HG02798 (cell line): ENCODE measurements at regions not wholly inside any gene's neighbourhood (a gene's known extent, or its start where the extent isn't known, plus 50 kb on each side); places are given as distances from the start of the nearest gene placed in this dataset.

Source experiments
- ATAC-seq: cut with Tn5 transposase; IDR thresholded peaks from one replicate; pipeline ENCODE4 v1.9.1; 2021; ENCODE audit warnings: mild to moderate bottlenecking; ENCODE audit not compliant: unreplicated experiment, poor library complexity

DNA sequence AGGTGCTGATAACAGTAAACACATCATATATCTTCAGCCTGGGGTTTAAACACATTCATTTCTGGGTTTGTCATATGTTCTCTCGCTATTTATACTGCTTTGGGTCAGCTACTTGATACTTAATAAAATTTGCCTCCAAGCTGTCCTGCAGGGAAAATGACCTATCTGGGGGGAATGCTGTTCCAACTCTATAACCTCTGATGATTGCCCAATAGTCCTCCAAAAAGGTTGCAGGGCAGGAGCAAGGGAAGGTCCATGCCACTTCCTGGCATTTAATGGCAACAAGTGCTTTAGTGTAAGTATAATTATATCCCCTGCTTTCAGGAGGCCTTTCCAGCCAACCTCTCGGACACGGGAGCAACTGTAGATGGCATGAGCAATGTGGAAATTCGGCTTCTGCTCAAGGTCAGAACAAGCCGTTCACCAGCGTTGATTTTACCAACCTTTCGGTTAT, 198.0 kb upstream of the EEA1 start:
- ATAC-seq, result no peak

GRCh38 chr12:93127582-93128331, 198.7 kb upstream of the EEA1 start:
- ATAC-seq, result no peak

DNA sequence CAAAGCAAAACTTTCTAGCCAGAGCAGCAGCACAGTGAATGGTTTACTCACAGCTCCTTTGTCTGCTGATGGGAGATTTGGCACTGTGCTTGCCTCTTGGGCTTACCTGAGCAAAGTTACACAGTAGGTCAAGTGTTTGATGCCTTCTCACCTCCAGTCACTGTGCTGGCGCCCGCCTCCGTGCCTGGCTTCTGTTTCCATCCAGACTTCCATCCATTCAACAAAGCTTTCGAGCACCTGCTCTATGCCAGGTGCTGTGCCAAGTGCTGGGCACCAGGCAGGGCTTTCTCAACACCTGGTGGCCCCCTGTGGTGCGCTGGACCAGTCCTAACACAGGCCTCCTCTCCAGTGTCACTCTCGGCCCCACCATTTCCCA, 199.2 kb upstream of the EEA1 start:
- ATAC-seq, result no peak

GRCh38 chr12:93130366-93131054, 201.4 kb upstream of the EEA1 start:
- ATAC-seq, result no peak

GRCh38 chr12:93133361-93133760, 204.3 kb upstream of the EEA1 start:
- no peak for ATAC-seq

DNA sequence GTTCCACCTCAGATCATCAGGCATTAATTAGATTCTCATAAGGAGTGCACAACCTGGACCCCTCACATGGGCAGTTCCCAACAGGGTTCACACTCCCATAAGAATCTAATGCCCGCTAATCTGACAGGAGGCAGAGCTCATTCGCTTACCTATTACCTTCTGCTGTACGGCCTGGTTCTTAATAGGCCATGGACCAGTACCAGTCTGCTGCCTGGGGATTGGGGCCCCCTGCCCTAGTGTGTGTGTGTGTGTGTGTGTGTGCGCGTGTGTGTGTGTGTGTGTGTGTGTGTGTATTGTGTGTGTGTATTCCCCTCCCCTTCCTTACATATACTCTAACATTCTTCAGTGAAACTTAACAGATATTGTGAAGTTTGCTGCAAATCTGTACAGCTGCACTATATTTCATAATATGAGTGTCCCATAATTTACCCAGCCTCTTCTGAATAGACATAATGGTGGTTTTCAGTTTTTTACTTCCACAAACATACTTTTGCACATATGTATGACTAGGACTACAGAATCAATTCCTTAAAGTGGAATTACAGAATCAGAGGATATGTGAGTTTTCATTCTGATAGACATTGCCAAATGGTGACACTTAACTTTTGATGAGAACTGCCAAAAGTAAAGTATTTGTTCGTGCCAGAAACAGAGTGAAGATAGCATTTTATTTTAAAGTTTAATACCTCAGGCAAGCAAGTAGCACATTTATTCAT, 205.2 kb upstream of the EEA1 start:
- ATAC-seq, result no peak

DNA sequence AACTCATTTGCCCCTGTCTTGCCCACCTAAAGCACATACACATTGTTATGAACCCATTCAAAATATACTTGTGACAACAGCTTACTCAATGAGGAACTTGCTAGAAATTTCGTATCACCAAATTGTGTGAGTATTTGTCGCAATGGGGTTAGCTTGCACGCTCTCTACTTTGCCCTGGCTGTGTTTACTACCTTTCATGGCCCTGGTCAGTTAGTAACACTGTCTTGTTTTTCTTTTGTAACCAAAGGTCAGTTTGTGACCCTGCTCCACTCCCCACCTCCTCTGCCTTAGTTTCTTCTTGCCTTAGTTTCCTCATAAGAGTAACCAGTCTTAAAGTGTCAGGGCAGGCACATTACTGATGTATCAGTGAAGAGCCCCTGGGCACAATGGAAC, 205.8 kb upstream of the EEA1 start:
- no peak for ATAC-seq

DNA sequence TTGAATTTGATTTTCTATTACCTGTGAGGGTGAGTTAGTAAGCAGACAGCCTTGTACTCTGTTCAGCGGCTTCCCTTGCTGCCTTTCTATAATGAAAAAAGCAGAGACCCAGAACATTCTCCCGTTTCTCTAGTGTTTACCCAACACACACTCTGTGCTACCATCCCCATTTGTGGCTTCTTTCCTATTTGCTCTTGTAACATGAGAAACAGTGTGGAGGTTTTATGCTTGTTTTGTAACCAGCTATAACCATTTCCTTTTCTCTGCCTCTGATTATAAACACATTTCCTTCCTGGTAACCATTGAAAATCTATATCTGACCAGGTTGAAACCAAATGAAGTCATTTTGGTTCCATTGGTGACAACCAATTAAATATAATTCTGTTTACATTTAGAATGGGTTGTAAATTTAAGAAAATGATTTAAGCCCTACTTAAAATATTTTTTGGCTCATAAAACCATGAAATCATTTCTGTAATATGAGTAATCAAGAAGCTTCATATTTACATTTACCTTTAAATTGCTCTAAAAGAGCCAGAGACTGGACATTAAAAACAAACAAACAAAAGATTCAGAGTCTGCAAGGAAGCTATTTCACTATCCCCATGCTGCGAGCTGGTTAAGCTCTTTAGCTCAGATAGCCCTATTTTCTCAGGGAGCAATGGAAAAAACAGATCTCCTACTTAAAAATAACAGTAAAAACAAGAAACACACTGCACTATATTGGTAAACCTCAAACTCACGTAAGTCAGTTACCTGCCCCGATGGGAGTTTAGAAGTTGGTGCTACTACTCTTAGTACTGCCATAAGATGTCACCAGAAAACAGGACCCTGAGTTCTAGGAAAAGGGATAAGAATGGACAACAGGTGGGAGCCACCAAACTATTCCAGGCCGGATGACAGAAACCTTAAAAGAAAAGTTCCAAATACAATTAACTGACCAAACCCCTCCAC, 206.5 kb upstream of the EEA1 start:
- ATAC-seq, result peak; percentile 25

DNA sequence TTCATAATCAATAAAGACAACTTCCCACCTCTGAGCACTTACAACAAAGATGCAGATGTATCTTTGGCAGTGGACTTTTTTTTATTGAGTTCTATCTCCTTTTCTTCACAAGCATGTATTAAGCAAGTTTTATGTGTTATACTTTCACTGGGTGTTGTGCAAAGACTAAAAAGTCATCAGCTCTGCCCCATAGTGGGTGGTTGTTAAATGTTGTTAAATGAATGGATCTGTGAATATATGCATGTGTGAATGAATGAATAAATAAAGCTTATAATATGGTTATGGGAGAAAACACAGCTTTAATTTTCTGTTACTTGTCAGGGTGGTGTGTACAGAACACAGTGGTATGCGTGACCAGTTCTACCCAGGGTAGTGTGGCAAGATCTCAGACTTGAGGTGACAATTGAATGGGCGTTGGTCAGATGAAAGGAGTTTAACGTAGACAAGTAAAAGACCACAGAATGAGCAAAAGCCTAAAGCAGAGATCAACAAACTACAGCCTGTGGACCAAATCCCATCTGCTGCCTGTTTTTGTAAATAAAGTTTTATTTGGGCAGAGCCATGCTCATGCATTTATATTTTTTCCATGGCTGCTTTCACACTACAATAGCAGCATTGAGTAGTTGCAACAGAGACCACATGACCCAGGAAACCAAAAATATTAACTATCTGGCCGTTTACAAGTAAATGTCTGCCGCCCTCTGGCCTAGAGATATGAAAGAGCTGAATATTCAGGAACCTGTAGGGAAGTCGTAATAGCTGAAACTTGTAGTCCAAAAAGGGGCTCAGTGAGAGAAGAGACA, 207.4 kb upstream of the EEA1 start:
- ATAC-seq, result no peak

DNA sequence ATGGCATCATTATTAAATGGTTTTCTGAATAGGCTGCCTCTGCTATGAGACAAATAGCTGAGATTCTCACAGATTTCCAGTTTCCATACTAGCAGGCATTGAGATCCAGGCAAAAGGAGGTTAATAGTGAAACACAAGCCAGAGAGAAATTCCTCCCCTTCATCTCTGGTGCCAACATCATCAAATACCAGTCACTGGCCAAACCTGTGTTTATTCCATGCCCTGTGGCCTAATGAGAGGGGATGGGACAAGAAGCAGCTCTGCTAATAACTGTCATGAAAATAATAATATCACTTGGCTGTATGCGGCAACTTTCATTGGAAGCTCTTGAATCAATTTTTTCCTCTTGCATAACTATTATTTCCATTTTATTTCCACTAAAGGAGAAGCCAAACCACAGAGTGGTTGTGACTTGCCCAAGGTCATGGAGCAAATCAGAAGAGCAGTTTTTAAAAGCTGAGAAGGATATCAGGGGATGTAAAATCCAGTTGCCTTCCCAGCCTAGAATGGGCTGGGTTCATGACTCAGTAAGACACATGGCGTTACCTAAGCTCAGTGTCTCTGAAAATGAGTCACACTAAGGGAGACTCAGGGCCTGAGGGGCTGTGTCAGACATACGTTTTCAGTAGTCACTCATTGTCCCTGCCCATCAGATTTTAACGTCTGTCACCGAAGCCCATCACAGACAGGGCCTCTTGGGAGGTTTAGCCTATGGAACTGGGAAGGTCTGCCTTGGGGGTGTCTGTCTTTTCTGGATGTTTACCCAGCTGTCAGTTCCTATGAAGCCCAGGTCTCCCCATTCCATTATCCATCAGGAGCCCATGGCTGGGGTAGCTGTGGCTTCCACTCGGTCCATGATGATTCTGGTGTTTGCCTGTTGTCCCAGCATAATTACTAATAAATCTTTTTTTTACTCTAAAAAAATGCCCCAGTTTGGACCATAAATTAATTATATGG, 208.8 kb upstream of the EEA1 start:
- ATAC-seq, result peak; percentile 48

- peak; percentile 44 for ATAC-seq
Measured at GRCh38 chr12:93139028-93139665, 210.1 kb upstream of the EEA1 start.

GRCh38 chr12:93140325-93140724, 211.2 kb upstream of the EEA1 start:
- no peak for ATAC-seq

GRCh38 chr12:93140801-93141200, 211.7 kb upstream of the EEA1 start:
- ATAC-seq, result no peak

GRCh38 chr12:93142881-93143280, 213.8 kb upstream of the EEA1 start:
- ATAC-seq, result no peak

GRCh38 chr12:93144109-93144508, 215.0 kb upstream of the EEA1 start:
- no peak for ATAC-seq

DNA sequence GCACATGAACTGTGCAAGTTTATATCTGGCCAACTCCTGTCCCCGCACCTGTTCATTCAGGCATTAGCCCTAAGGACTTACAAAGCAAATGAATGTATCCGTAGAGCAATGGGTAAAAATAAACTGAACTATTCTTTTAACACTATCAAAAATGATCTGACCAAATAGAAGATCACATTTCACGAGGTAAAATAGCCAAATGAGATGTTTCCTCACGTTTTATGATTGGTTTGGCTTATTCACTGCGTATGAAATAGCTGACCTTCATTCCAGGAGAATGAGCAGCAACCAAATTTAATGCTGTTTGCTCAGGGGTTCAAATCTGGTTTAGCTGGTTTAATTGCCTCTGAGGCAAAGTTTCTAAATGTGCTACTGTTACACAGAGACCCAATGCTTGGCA, 216.0 kb upstream of the EEA1 start:
- no peak for ATAC-seq

DNA sequence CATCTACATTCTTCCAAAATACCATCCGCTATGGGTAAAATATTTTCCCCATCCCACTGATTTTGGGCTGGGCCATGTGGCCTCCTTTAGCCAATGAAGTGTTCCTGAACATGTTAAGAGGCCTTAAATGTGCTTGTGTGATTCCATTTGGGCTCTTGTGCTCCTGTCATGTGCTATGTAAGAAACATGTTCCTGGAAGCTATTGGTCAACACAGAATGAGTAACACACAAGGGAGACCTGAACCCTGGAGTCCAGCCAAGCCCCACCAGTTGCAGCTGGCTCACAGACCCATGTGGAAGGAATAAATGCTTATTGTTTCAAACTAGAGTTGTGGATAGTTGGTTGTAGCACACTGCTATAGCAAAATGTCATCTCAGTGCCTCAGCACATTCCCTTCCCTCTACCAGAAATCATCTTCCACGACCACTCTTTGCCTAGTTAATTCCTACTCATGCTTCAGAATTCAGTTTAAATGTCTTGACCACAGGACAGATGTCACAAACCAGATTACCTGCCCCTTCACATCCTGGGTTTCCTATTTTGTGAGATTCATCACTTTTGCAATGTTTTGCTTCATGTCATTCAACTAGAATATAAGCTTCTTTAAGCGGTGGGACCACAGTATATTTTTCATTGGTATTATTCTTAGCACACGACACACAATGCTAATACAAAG, 217.3 kb upstream of the EEA1 start:
- ATAC-seq, result no peak
